ENCODE measurements at regions not wholly inside any gene's neighbourhood (a gene's known extent, or its start where the extent isn't known, plus 50 kb on each side); places are given as distances from the start of the nearest gene placed in this dataset.

- TF ChIP-seq EGR1 (IDR thresholded peaks at IDR 0.05; ENCODE audit: low read depth in 2 of 2) (no peak), SP1 (IDR thresholded peaks at IDR 0.05) (no peak), TAF1 (conservative IDR thresholded peaks at IDR 0.05) (no peak), HNF4A (conservative IDR thresholded peaks at IDR 0.05) (no peak), YY1 (IDR thresholded peaks at IDR 0.05) (no peak), NR2F2 (IDR thresholded peaks at IDR 0.05) (no peak), GABPA (IDR thresholded peaks at IDR 0.05 in 1 of 2, conservative IDR thresholded peaks at IDR 0.05 in 1 of 2) (no peak), FOXA1 (IDR thresholded peaks at IDR 0.05) (no peak)
- 88% methylated on average over 3 of the region's 3 CpGs for WGBS
- Histone ChIP-seq H3K9ac (ENCODE audit: low read depth in 1 of 2, low read length in 2 of 2) (no peak overlapping the region), H3K4me3 (ENCODE audit: low read depth in 1 of 3, low read length in 3 of 3) (no peak overlapping the region), H3K36me3 (ENCODE audit: control insufficient read depth in 4 of 4, insufficient read depth in 3 of 4, low read depth in 1 of 4, low read length in 3 of 4) (no peaks in the 10 kb centered on the region), H3K27me3 (ENCODE audit: control insufficient read depth in 4 of 4, insufficient read depth in 4 of 4, low read length in 3 of 4) (no peaks in the 10 kb centered on the region), H3K4me1 (ENCODE audit: control insufficient read depth in 4 of 4, insufficient read depth in 4 of 4, low read length in 3 of 4) (peaks cover 0 to 3% (median 0%) of the 10 kb centered on the region in 4 donors), H3K9me3 (ENCODE audit: control insufficient read depth in 4 of 4, low read length in 3 of 4) (no peaks in the 10 kb centered on the region), H3K27ac (ENCODE audit: low read depth in 1 of 2, low read length in 2 of 2) (no peak overlapping the region)
- DNase-seq (ENCODE audit: low spot score), result no peak
These were observed 160.7 kb downstream of the TMEM38B start for GRCh38 chr9:105854783-105855724.

DNA sequence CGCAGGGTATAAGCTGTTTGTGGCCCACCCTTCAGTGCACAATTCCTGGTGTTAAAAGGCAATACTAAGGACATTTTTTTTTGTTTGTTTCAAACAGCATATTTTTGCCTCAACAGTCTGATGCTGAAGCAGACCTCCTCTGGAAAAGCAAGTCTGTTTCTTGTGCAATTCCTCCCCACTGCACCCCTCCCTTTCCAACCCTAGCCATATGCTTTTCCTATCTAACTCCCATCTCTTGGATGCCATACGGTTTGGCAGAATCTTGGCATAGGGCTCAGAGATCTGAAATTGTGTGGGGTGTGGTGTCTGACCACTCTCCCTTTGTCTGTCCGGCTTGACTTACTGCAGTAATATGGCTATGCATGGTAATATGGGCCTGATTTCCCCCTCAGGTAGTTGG lies 161.6 kb downstream of the TMEM38B start:
- WGBS, result 88% methylated on average over 3 of the region's 3 CpGs
- H3K4me3 ChIP-seq (ENCODE audit: low read depth in 1 of 3, low read length in 3 of 3), result no peak overlapping the region
- no peak overlapping the region for H3K9ac ChIP-seq (ENCODE audit: low read depth in 1 of 2, low read length in 2 of 2)
- H3K27me3 ChIP-seq (ENCODE audit: control insufficient read depth in 4 of 4, insufficient read depth in 4 of 4, low read length in 3 of 4), result no peaks in the 10 kb centered on the region
- H3K36me3 ChIP-seq (ENCODE audit: control insufficient read depth in 4 of 4, insufficient read depth in 3 of 4, low read depth in 1 of 4, low read length in 3 of 4), result no peaks in the 10 kb centered on the region
- H3K9me3 ChIP-seq (ENCODE audit: control insufficient read depth in 4 of 4, low read length in 3 of 4), result no peaks in the 10 kb centered on the region
- H3K4me1 ChIP-seq (ENCODE audit: control insufficient read depth in 4 of 4, insufficient read depth in 4 of 4, low read length in 3 of 4), result peaks cover 0 to 3% (median 0%) of the 10 kb centered on the region in 4 donors
- H3K27ac ChIP-seq (ENCODE audit: low read depth in 1 of 2, low read length in 2 of 2), result no peak overlapping the region
- TF ChIP-seq JUND (IDR thresholded peaks at IDR 0.05), result no peak
- TF ChIP-seq GABPA (IDR thresholded peaks at IDR 0.05 in 1 of 2, conservative IDR thresholded peaks at IDR 0.05 in 1 of 2), result no peak
- TF ChIP-seq ZBTB33 (IDR thresholded peaks at IDR 0.05), result no peak
- no peak for TF ChIP-seq HNF4G (IDR thresholded peaks at IDR 0.05)
- TF ChIP-seq NR2F2 (IDR thresholded peaks at IDR 0.05), result no peak
- TF ChIP-seq RAD21 (IDR thresholded peaks at IDR 0.05), result no peak
- no peak for TF ChIP-seq EGR1 (IDR thresholded peaks at IDR 0.05; ENCODE audit: low read depth in 2 of 2)
- TF ChIP-seq ATF3 (IDR thresholded peaks at IDR 0.05), result no peak
- no peak for TF ChIP-seq HNF4A (conservative IDR thresholded peaks at IDR 0.05)
- TF ChIP-seq YY1 (IDR thresholded peaks at IDR 0.05), result no peak
- TF ChIP-seq, protein P1, sequence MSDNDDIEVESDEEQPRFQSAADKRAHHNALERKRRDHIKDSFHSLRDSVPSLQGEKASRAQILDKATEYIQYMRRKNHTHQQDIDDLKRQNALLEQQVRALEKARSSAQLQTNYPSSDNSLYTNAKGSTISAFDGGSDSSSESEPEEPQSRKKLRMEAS (IDR thresholded peaks at IDR 0.05), result no peak
- TF ChIP-seq TAF1 (conservative IDR thresholded peaks at IDR 0.05), result no peak
- TF ChIP-seq, protein P2, sequence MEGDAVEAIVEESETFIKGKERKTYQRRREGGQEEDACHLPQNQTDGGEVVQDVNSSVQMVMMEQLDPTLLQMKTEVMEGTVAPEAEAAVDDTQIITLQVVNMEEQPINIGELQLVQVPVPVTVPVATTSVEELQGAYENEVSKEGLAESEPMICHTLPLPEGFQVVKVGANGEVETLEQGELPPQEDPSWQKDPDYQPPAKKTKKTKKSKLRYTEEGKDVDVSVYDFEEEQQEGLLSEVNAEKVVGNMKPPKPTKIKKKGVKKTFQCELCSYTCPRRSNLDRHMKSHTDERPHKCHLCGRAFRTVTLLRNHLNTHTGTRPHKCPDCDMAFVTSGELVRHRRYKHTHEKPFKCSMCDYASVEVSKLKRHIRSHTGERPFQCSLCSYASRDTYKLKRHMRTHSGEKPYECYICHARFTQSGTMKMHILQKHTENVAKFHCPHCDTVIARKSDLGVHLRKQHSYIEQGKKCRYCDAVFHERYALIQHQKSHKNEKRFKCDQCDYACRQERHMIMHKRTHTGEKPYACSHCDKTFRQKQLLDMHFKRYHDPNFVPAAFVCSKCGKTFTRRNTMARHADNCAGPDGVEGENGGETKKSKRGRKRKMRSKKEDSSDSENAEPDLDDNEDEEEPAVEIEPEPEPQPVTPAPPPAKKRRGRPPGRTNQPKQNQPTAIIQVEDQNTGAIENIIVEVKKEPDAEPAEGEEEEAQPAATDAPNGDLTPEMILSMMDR (IDR thresholded peaks at IDR 0.05; ENCODE audit: low read depth, low read length, missing input control), result no peak
- no peak for DNase-seq (ENCODE audit: low spot score)

Data from liver (tissue), 8 donors.